VCaP (cell line): ENCODE measurements at regions not wholly inside any gene's neighbourhood (a gene's known extent, or its start where the extent isn't known, plus 50 kb on each side); places are given as distances from the start of the nearest gene placed in this dataset.

ENCODE experiments used
- H3K27ac ChIP-seq: fragments of 450-650 bp; 2 replicates; pipeline ENCODE4 v1.5.1; 2017
- CTCF ChIP-seq: fragments of 450-650 bp; conservative IDR thresholded peaks from 2 replicates; pipeline ENCODE4 v1.5.1; 2017; ENCODE audit warnings: mild to moderate bottlenecking, moderate library complexity

DNA sequence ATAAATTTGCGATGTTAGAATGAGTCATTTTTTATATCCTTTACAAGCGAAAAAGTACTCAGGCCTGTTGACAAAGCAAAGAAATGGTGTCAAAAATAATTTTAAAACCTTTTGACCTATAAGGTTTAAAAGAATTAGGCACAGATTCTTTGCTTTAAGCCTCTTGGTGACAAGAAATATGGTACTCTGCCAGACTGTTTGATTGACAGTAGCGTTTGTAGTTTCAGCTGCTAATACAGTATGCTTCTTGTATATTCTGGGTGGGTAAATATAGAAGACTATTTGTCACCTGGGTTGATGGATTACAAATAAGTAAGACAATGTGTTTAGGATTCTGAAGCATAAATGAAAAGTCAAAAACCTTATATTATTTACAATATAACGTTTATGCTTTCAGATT lies 193.1 kb upstream of the PITX2 start:
- H3K27ac ChIP-seq: no peak overlapping the region
- no peak for TF ChIP-seq CTCF

DNA sequence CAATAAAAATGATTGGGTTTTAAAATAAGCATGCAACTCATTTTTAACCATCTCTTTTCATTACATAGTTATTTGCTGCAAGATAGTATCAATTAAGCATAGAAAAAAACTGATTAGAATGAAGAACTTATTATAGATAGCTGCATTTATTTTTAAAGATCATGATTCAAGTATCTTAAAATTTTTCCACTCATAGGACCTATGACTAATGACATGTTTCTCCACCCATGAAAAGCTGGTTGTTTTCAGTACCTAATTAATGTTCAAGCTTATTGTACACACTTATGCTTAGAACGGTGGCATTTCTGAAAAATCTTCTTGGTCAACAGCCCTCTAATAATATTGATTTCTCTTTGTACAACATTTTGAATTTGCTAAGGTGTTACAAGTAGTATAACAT lies 193.5 kb upstream of the PITX2 start:
- no peak overlapping the region for H3K27ac ChIP-seq
- no peak for TF ChIP-seq CTCF

DNA sequence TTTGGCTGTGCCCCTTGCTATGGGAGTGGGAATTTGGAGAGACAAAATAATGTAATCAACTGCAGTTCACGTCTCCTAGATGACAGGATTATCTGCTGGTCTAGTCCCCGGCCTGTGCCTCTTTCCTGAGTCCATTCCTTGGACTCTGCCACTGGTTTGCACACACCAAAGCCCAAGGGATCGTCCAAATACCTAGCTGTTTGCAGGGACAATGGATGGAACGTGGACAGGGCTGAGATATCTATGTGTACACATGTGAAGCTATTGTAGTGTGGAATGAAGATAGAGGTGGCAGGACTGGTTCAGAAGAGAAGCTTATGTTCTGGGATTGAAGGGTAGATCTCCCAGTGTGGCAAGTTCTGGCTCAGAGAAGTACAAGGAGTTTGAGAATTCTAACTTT lies 198.3 kb upstream of the PITX2 start:
- no peak for TF ChIP-seq CTCF
- no peak overlapping the region for H3K27ac ChIP-seq

GRCh38 chr4:110823251-110823650 lies 200.4 kb upstream of the PITX2 start:
- H3K27ac ChIP-seq: no peak overlapping the region
- no peak for TF ChIP-seq CTCF

DNA sequence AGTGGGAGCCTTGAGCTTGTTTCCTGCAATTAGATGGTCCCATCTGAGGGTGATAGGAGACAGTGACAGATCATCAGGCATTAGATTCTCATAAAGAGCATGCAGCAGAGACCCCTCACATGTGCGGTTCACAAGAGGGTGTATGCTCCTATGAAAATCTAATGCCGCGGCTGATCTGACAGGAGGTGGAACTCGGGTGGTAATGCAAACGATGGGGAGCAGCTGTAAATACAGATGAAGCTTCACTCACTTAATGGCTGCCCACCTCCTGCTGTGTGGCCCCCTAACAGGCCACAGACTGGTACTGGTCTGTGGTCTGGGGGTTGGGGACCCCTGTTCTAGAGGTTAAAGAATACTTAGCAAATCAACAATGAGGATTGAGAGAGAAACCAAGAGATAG lies 201.5 kb upstream of the PITX2 start:
- no peak overlapping the region for H3K27ac ChIP-seq
- TF ChIP-seq CTCF: no peak

DNA sequence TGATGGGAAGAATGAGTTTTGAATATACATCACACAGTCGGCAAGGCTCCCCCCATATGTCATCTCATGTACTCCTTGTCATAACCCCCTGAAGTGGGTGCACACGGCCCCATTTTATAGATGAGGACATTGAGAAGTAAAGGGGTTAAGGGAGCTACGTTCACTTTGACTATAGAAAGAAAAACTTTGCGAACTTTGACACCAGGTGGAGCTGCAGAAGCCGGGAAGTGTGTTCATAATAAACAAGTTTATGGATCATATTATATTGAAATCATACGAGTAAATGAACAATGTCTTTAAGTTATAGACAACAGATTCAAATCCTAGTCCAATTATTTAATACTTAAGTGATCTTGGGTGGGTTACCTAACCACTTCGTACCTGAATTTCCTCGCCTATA lies 203.8 kb upstream of the PITX2 start:
- H3K27ac ChIP-seq: no peak overlapping the region
- TF ChIP-seq CTCF: no peak

GRCh38 chr4:110830461-110830860 lies 207.6 kb upstream of the PITX2 start:
- H3K27ac ChIP-seq: no peak overlapping the region
- TF ChIP-seq CTCF: no peak
